Suprapubic skin (tissue), 4 donors: ENCODE measurements at regions not wholly inside any gene's neighbourhood (a gene's known extent, or its start where the extent isn't known, plus 50 kb on each side); places are given as distances from the start of the nearest gene placed in this dataset.

Experiments
- DNase-seq, 2 donors: peaks; one replicate each; pipeline ENCODE4 v3.0.0-alpha.2; 2019; ENCODE audit warnings: low spot score in 2 of 2
- H3K27ac ChIP-seq: fragments of 200-600 bp; sonication (generic); one replicate; pipeline ENCODE4 v1.5.1; 2019
- H3K27me3 ChIP-seq: fragments of 200-600 bp; sonication (generic); one replicate; pipeline ENCODE4 v1.5.1; 2019
- H3K36me3 ChIP-seq: fragments of 200-600 bp; sonication (generic); one replicate; pipeline ENCODE4 v1.5.1; 2019
- H3K4me1 ChIP-seq: fragments of 200-600 bp; sonication (generic); one replicate; pipeline ENCODE4 v1.5.1; 2019
- H3K4me3 ChIP-seq: fragments of 200-600 bp; sonication (generic); one replicate; pipeline ENCODE4 v1.5.1; 2019; ENCODE audit warnings: mild to moderate bottlenecking
- H3K9me3 ChIP-seq: fragments of 200-600 bp; sonication (generic); one replicate; pipeline ENCODE4 v1.5.1; 2019
- CTCF ChIP-seq, 2 donors: fragments of 200-600 bp in 1 of 2; fragments of 450-650 bp in 1 of 2; sonication (generic) in 1 of 2; IDR thresholded peaks; one replicate each; pipeline ENCODE4 v1.5.1; 2016 to 2019; ENCODE audit warnings: antibody characterized with exemption in 2 of 2, mild to moderate bottlenecking in 1 of 2, moderate library complexity in 1 of 2
- EP300 ChIP-seq: sonication (generic); formaldehyde crosslinking; IDR thresholded peaks from one replicate; pipeline ENCODE4 v1.6.1; 2017; ENCODE audit warnings: antibody characterized with exemption
- POLR2A ChIP-seq, 2 donors: fragments of 450-650 bp; IDR thresholded peaks; one replicate each; pipeline ENCODE4 v1.6.1; 2017; ENCODE audit warnings: antibody characterized with exemption in 2 of 2, mild to moderate bottlenecking in 2 of 2, moderate library complexity in 2 of 2
- POLR2AphosphoS5 ChIP-seq, 3 donors: sonication (generic); formaldehyde crosslinking; IDR thresholded peaks; one replicate each; pipeline ENCODE4 v1.6.1; 2017; ENCODE audit warnings: antibody characterized with exemption in 3 of 3
- WGBS: methylation state at CpG from one replicate; pipeline ENCODE4 v1.1.5; 2018; 5-methylcytosine and 5-hydroxymethylcytosine counted together

DNA sequence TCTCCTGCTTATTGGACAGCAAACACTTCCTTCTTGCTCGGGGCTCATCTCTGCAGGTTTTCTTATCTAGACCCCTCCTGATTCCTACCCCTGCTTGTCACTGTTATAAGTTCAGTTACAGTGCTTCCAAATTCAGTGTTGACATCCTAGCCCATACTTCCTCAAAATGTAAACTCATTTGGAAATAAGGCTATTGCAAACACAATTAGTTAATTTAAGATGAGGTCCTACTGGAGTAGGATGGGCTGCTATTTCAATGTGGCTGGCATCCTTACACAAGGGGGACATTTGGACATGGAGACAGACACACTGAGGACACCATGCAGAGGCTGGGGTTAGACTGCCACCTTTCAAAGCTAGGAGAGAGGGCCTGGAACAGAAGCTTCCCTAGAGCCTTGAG is 85.2 kb upstream of the NPVF start:
- H3K36me3 ChIP-seq: no peaks in the 10 kb centered on the region
- WGBS: 79% methylated on average over 1 of the region's 1 CpG
- no peak overlapping the region for H3K4me3 ChIP-seq
- no peaks in the 10 kb centered on the region for H3K4me1 ChIP-seq
- no peaks in the 10 kb centered on the region for H3K9me3 ChIP-seq
- no peak for TF ChIP-seq POLR2AphosphoS5 (IDR thresholded peaks at IDR 0.05)
- TF ChIP-seq POLR2A (IDR thresholded peaks at IDR 0.05): no peak
- TF ChIP-seq EP300: no peak
- TF ChIP-seq CTCF (IDR thresholded peaks at IDR 0.05): no peak
- H3K27me3 ChIP-seq: no peaks in the 10 kb centered on the region
- no peak for DNase-seq
- H3K27ac ChIP-seq: no peak overlapping the region

GRCh38 chr7:25314094-25314730 is 85.9 kb upstream of the NPVF start:
- Histone ChIP-seq H3K36me3 (no peaks in the 10 kb centered on the region), H3K4me1 (no peaks in the 10 kb centered on the region), H3K27me3 (no peaks in the 10 kb centered on the region), H3K27ac (no peak overlapping the region), H3K4me3 (no peak overlapping the region), H3K9me3 (no peaks in the 10 kb centered on the region)
- no peak for DNase-seq
- WGBS: 92% methylated on average over 5 of the region's 5 CpGs
- no peak for TF ChIP-seq EP300
- TF ChIP-seq POLR2AphosphoS5 (IDR thresholded peaks at IDR 0.05): no peak
- TF ChIP-seq CTCF (IDR thresholded peaks at IDR 0.05): no peak
- TF ChIP-seq POLR2A (IDR thresholded peaks at IDR 0.05): no peak

GRCh38 chr7:25314731-25315267 is 86.5 kb upstream of the NPVF start:
- TF ChIP-seq POLR2A (IDR thresholded peaks at IDR 0.05) (no peak), POLR2AphosphoS5 (IDR thresholded peaks at IDR 0.05) (no peak)
- Histone ChIP-seq H3K27me3 (no peaks in the 10 kb centered on the region), H3K4me3 (no peak overlapping the region), H3K9me3 (no peaks in the 10 kb centered on the region), H3K36me3 (no peaks in the 10 kb centered on the region), H3K27ac (no peak overlapping the region), H3K4me1 (no peaks in the 10 kb centered on the region)
- whole genome bisulfite sequencing: 80% methylated on average over 10 of the region's 10 CpGs
- no peak for DNase-seq

- WGBS: 95% methylated on average over 2 of the region's 2 CpGs
- no peak for DNase-seq
- TF ChIP-seq CTCF (IDR thresholded peaks at IDR 0.05) (no peak), POLR2A (IDR thresholded peaks at IDR 0.05) (no peak), POLR2AphosphoS5 (IDR thresholded peaks at IDR 0.05) (no peak), EP300 (no peak)
These were observed 88.1 kb upstream of the NPVF start for GRCh38 chr7:25316366-25316765.

DNA sequence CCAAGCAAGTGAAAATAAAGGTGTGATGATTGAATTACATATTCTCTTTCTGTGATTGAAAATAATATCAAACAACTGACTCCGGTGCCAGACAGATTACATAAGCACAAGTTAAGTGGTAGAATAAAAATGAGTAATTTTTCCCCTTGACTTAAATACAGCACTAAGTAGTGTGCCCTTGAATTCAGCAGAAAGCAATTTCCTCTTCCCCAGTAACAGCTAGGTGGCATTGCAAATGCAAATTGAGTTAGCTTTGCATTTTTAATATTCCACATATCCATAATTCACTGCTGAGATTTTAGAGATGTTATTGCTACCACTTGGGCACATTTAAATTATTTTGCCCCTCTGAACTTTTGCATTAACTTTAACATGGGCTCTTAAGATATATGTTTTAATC is 89.8 kb upstream of the NPVF start:
- DNase-seq: no peak
- 96% methylated on average over 1 of the region's 1 CpG for WGBS
- H3K27me3 ChIP-seq: no peaks in the 10 kb centered on the region
- H3K27ac ChIP-seq: no peak overlapping the region
- no peaks in the 10 kb centered on the region for H3K9me3 ChIP-seq
- no peaks in the 10 kb centered on the region for H3K4me1 ChIP-seq
- TF ChIP-seq POLR2AphosphoS5 (IDR thresholded peaks at IDR 0.05) (no peak), EP300 (no peak), CTCF (IDR thresholded peaks at IDR 0.05) (no peak), POLR2A (IDR thresholded peaks at IDR 0.05) (no peak)
- H3K4me3 ChIP-seq: no peak overlapping the region
- H3K36me3 ChIP-seq: no peaks in the 10 kb centered on the region

More at GRCh38 chr7:25316366-25316765, 88.1 kb upstream of the NPVF start:
- Histone ChIP-seq H3K9me3 (no peaks in the 10 kb centered on the region), H3K4me1 (no peaks in the 10 kb centered on the region), H3K36me3 (no peaks in the 10 kb centered on the region), H3K27me3 (no peaks in the 10 kb centered on the region), H3K27ac (no peak overlapping the region), H3K4me3 (no peak overlapping the region)
